ENCODE measurements at regions not wholly inside any gene's neighbourhood (a gene's known extent, or its start where the extent isn't known, plus 50 kb on each side); places are given as distances from the start of the nearest gene placed in this dataset.
A peak's percentile ranks its signal among the peaks of the same experiment; 100 is the strongest.
"Not testable (repeated sequence)": the region's sequence is repeated elsewhere in the genome, so short reads cannot be mapped to it uniquely, and the experiment has no call there.

DNA sequence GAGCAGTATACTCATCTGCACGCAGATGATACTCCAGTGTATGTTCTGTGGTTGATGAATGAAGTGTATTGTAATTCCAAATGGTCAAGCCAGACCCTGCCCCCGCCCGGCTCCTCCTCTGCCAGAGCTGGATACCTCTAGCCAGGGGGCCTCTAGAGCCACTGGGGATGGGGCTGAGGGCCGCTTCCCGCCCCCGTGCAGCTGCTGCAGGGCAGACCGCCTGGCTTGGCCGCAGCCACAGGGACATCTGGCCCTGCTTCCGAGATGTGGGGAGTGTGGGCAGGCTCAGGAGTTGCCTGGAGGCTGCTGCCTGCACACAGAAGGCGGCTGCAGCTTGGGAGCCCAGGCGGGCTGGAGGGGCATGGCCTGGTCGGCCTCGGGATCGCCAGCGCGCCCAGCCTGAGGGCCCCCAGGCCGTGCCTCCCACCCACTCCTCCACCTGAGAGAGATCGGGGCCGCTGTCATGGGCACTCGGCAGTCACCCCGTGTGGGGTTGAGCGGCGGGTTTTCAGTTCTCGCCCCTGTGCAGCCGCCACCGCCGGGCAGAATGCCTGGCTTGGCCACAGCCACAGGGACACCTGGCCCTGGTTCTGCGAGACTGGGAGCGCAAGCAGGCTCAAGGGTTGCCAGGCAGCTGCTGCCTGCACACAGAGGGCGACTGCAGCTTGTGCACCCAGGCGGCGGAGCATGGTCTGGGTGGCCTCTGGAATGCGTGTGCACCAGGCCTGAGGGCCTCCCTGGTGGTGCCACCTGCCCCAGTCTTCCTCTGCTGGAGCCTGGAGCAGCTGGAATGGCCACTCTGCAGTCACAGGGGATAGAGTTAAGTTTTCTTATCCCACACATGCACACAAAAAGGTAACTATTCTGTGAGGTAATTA lies 1643.7 kb downstream of the SPATA31A7 start:
- DNase-seq (ENCODE audit: low spot score) = not testable (repeated sequence)

- DNase-seq (ENCODE audit: low spot score) = not testable (repeated sequence)
Observed at GRCh38 chr9:62837254-62837911, 1647.5 kb downstream of the SPATA31A7 start.

- DNase-seq (ENCODE audit: low spot score) = peak; percentile 90
Observed at GRCh38 chr9:62838024-62838718, 1648.3 kb downstream of the SPATA31A7 start.

DNA sequence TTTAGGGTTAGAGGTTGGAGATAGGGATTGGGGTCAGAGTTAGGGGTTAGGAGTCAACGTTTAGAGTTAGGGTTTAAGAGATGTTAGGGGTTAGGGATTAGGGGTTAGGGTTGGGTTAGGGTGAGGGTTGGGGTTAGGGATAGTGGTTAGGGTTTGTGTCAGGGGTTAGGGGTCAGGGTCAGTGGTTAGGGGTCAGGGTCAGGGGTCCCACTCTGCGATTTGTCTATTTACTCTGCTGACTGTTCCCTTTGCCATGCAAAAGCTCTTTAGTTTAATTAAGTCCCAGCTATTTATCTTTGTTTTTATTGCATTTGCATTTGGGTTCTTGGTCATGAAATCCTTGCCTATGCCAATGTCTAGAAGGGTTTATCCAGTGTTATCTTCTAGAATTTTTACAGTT lies 1649.3 kb downstream of the SPATA31A7 start:
- not testable (repeated sequence) for DNase-seq (ENCODE audit: low spot score)

DNA sequence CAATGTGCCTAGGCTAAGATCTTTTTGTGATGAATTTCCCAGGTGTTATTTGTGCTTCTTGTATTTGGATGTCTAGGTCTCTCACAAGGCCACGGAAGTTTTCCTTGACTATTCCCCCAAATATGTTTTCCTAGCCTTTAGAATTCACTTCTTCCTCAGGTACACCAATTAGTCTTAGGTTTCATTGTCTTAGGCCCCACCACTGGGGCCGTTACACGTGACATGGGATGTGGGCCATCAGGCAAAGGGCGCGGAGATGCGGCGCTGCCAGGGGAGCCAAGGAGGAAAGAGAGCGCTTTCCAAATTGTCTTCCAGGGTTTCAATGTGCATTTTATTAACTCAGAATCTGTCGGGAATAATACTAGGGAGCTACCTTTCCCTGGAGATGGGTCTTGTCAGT lies 1653.3 kb downstream of the SPATA31A7 start:
- DNase-seq (ENCODE audit: low spot score) = not testable (repeated sequence)

GRCh38 chr9:62843706-62844290 lies 1654.0 kb downstream of the SPATA31A7 start:
- DNase-seq (ENCODE audit: low spot score) = not testable (repeated sequence)

DNA sequence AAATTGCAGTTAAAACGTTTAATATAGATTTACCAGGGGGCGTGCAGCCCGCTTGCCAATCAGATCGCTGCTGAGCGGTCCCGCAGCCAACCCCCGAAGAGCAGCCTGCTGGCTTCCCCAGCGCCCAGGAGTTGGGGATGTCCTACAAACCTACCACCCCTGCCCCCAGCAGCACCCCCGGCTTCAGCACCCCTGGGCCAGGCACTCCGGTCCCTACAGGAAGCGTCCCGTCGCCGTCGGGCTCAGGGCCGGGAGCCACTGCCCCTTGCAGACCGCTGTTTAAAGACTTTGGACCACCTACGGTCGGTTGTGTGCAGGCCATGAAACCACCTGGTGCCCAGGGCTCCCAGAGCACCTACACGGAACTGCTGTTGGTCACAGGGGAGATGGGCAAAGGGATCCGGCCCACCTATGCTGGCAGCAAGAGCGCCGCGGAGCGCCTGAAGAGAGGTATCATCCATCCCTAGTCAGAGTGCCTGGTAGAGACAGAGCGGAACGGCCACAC lies 1654.9 kb downstream of the SPATA31A7 start:
- not testable (repeated sequence) for DNase-seq (ENCODE audit: low spot score)

GRCh38 chr9:62848258-62848657 lies 1658.4 kb downstream of the SPATA31A7 start:
- DNase-seq (ENCODE audit: low spot score) = not testable (repeated sequence)

GRCh38 chr9:62849991-62850390 lies 1660.2 kb downstream of the SPATA31A7 start:
- DNase-seq (ENCODE audit: low spot score) = not testable (repeated sequence)

DNA sequence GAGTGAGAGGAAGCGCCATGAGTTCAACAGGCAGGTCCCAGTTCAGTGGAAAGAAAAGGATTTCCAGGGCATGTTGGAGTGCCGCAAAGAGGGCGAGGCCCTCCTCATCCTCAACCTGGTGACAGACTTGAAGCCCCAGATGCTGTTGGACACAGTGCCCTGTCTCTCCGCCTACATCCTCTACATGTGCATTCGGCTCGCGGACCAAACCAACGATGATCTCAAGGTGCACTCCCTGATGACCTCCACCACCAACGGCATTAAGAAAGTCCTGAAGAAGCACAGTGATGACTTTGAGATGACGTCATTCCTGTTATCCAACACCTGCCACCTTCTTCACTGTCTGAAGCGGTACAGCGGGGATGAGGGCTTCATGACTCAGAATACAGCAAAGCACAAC lies 1667.4 kb downstream of the SPATA31A7 start:
- DNase-seq (ENCODE audit: low spot score) = not testable (repeated sequence)

DNA sequence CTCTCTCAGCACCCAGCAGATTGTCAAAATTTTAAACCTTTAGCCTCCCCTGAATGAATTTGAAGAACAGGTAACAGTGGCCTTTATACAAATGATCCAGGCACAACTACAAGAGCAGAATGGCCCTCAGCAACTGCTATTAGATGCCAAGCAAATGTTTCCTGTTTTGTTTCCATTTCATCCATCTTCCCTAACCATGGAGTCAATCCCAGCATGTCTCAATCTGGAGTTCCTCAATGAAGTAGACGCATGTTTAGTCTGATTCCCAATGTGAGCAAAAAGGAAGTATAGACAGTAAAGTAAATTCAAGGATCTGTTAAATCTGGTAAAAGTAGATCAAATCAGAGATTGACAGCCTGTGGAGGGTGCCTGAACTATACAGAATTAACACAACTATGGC lies 1668.4 kb downstream of the SPATA31A7 start:
- DNase-seq (ENCODE audit: low spot score) = not testable (repeated sequence)

DNA sequence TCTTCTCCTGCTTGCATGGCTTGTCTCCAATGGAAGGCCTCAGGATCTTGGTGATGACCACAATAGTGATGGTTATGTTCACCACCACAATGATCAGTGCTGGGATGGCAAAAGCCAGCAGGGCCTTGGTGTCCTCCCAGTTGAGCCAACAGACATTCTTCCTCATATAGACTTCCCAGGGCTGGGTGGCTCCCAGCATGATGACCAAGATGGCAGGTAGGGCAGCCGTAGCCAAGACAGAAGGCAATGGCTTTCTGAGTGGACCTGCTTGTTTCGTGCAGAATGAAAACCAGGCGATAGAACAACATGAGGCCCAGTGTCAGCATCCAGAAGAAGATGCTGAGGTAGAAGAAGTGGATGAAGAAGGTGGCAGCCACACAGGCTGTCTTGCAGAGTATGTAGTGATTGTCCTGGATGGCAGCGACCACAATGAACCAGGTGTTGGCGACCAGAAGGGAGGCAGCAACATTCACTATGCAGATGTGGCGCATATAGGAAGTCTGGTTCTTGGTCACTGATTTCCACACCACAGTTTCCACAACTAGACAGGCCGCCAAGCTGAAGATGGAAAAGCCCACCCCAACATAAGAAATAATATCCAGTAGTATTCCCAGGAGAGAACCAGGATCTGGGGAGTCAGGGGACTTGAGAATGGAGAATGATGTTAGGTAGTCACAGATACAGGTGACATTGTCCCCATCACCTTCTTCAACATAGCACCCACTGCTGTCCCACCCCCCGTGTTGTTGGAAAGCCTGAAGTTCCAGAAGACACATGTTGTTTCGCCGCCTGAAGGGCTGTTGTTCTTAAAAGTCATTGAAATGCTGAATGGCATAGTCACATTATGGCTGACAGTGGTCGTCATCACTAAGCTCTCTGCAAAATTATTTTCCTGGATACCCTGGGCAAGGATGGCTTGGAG lies 1671.4 kb downstream of the SPATA31A7 start:
- DNase-seq (ENCODE audit: low spot score) = not testable (repeated sequence)

DNA sequence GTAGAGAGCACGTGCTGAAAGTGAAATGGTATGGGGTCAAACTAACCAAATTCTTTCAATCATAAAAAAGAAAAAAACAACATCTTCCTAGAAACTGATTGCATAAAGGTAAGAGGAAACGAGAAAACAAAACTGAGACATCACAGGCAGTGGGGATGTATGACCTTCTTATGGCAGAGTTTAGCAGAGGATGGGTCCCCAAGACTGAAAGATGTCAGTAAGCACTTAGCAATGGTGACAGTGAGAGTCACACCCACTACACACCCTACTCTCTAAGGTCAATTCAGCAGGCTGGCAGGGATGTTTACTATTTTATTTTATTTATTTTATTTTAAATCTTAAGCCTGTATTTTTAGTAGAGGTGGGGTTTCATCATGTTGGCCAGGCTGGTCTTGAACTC lies 1672.3 kb downstream of the SPATA31A7 start:
- not testable (repeated sequence) for DNase-seq (ENCODE audit: low spot score)

DNA sequence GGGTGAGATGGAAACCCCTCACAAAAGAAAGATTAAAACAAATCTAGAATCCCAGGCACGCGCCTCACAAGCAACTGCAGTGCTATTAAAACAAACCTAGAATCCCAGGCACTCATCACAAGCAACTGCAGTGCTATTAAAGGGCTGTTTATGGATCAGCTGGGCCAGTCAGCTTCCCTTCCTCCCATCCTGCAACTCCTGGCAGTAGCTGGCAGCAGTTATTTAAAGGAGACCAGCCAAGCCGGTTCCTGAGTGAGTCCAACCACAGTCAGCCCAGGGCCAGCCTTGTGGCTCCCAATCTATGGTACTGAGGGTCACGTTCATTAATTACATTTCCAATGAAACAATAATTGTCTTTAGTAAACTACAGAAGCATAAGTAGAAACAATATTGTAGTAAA lies 1673.5 kb downstream of the SPATA31A7 start:
- DNase-seq (ENCODE audit: low spot score) = not testable (repeated sequence)

DNA sequence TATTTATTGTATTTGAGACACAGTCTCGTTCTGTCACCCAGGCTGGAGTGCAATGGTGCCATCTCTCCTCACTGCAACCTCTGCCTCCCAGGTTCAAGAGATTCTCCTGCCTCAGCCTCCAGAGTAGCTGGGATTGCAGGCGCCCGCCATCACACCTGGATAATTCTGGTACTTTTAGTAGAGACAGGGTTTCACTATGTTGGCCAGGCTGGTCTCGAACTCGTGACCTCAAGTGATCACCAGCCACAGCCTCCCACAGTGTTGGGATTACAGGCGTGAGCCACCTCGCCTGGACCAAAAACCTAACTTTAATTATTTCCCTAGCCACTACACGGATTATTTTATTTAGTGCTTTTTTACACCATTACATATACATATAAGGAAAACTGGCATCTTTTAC lies 1674.0 kb downstream of the SPATA31A7 start:
- DNase-seq (ENCODE audit: low spot score) = not testable (repeated sequence)

- peak; percentile 34 for DNase-seq (ENCODE audit: low spot score)
Observed at GRCh38 chr9:62864481-62865469, 1674.9 kb downstream of the SPATA31A7 start.

DNA sequence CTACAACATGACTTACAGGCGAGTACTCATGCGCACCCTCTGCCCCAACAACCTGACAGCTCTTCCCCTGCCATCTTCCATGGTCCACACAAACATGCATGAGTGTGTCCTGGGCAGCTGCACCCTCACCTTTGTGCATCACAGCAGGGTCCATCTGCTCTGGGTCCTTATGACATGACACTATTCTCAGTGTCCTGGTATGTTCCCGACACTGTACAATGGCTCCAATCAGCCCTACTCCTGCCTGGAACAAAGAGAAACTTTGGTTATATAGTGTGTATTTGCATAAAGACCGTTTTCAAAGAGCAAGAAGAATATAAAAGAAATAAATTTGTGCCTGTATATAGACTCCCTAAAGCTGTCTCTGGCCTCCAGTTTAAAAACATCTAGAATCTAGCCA lies 1679.2 kb downstream of the SPATA31A7 start:
- DNase-seq (ENCODE audit: low spot score) = not testable (repeated sequence)

DNA sequence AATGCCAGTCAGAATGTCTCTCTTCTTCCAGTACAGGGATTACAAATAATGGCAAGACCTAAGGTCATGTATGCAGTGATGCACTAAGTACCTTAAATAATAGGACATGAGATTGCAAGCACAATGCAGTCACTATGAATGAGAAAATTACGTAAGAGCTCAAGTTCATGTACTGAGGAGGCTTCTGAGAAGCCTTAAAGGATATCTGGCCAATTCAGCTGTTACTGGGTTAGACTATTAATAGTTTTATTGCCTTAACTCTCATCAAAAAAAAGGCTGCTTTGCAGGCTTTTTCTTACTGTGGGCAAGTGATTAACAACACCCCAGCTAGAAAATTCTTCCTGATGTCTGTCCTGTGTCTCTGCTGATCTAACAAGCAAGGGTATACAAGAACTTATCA lies 1681.9 kb downstream of the SPATA31A7 start:
- not testable (repeated sequence) for DNase-seq (ENCODE audit: low spot score)

DNA sequence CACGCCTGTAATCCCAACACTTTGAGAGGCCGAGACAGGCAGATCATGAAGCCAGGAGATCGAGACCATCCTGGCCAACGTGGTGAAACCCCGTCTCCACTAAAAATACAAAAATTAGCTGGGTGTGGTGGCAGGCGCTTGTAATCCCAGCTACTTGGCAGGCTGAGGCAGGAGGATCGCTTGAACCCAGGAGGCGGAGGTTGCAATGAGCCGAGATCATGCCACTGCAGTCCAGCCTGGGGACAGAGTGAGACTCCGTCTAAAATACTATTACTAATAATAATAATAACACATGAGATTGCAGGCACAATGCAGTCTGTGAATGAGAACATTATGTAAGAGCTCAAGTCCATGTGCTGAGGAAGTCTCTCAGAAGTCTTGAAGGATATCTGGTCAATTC lies 1684.4 kb downstream of the SPATA31A7 start:
- not testable (repeated sequence) for DNase-seq (ENCODE audit: low spot score)

Data from mucosa of gallbladder (tissue), 1 donor.